ENCODE measurements at regions not wholly inside any gene's neighbourhood (a gene's known extent, or its start where the extent isn't known, plus 50 kb on each side); places are given as distances from the start of the nearest gene placed in this dataset.
"Not testable (repeated sequence)": the region's sequence is repeated elsewhere in the genome, so short reads cannot be mapped to it uniquely, and the experiment has no call there.

DNA sequence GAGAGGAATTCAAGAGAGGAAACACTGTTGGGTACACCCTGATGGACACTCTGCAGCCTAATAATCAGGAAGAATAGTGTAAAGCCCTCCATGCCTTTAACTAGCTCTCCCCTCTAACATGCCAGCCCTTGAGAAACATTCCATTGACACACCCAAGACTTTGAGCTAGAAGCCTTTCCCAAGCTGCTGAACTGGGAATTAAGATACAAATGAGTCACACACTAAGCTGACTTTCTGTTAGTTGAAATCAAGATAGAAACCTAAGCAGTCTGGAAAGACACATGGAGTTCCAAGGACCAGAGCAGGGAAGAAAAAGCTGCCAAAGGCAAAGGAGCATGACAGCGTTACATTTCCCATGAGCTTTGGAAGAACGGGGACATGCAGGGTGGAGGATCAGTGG lies 380.8 kb downstream of the NPHP4 start:
- WGBS, 2 donors (ENCODE audit: low coverage in 1 of 2): 82 to 87% methylated on average over 2 of the region's 2 CpGs
- in situ Hi-C loops (cut with MboI; ENCODE audit: low pct_ligation_motif_present in 1 of 4, low pct_unique_long_range_greater_than_20kb in 1 of 4, low sequenced_read_pairs in 3 of 4) (no loop called here), intact Hi-C loops (cut with DNase I; ENCODE audit: low total_unique reads) (no loop called here)
- no peak for DNase-seq
- no peak overlapping the region for H3K27ac ChIP-seq
- H3K4me3 ChIP-seq: no peak overlapping the region
- no peaks in the 10 kb centered on the region for H3K4me1 ChIP-seq
- H3K36me3 ChIP-seq: no peaks in the 10 kb centered on the region
- peaks cover 0 to 6% of the 10 kb centered on the region in 2 donors for H3K9me3 ChIP-seq
- peaks cover 8% of the 10 kb centered on the region for H3K27me3 ChIP-seq
- no peak for TF ChIP-seq POLR2AphosphoS5 (IDR thresholded peaks at IDR 0.05)
- TF ChIP-seq, protein P1, sequence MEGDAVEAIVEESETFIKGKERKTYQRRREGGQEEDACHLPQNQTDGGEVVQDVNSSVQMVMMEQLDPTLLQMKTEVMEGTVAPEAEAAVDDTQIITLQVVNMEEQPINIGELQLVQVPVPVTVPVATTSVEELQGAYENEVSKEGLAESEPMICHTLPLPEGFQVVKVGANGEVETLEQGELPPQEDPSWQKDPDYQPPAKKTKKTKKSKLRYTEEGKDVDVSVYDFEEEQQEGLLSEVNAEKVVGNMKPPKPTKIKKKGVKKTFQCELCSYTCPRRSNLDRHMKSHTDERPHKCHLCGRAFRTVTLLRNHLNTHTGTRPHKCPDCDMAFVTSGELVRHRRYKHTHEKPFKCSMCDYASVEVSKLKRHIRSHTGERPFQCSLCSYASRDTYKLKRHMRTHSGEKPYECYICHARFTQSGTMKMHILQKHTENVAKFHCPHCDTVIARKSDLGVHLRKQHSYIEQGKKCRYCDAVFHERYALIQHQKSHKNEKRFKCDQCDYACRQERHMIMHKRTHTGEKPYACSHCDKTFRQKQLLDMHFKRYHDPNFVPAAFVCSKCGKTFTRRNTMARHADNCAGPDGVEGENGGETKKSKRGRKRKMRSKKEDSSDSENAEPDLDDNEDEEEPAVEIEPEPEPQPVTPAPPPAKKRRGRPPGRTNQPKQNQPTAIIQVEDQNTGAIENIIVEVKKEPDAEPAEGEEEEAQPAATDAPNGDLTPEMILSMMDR (IDR thresholded peaks at IDR 0.05): no peak
- no peak for TF ChIP-seq POLR2A (IDR thresholded peaks at IDR 0.05)
- no peak for TF ChIP-seq EP300 (IDR thresholded peaks at IDR 0.05; ENCODE audit: low read depth)

DNA sequence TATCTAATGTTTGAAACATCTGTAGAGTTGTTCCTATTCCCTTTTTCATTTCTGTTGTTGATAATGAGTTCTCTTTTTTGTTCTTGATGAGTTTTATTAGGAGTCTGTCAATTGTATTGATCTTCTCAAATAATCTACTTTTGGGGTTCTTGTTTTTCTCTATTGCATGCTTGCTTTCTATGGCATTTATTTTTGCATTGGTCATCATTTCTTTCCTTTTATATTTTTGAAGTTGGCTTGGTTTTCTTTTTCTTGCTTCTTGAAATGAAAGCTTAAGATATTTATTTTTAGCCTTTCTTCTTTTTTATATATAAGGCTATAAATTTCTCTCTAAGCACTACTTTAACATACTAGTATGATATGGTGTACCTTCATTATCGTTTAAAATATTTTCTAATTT lies 381.8 kb downstream of the NPHP4 start:
- intact Hi-C loops (cut with DNase I; ENCODE audit: low total_unique reads): no loop called here
- 73 to 100% methylated on average over 1 of the region's 1 CpG for WGBS, 2 donors (ENCODE audit: low coverage in 1 of 2)
- TF ChIP-seq EP300 (IDR thresholded peaks at IDR 0.05; ENCODE audit: low read depth) (no peak), POLR2A (IDR thresholded peaks at IDR 0.05) (no peak), POLR2AphosphoS5 (IDR thresholded peaks at IDR 0.05) (no peak)
- TF ChIP-seq, protein P1 (IDR thresholded peaks at IDR 0.05): no peak

DNA sequence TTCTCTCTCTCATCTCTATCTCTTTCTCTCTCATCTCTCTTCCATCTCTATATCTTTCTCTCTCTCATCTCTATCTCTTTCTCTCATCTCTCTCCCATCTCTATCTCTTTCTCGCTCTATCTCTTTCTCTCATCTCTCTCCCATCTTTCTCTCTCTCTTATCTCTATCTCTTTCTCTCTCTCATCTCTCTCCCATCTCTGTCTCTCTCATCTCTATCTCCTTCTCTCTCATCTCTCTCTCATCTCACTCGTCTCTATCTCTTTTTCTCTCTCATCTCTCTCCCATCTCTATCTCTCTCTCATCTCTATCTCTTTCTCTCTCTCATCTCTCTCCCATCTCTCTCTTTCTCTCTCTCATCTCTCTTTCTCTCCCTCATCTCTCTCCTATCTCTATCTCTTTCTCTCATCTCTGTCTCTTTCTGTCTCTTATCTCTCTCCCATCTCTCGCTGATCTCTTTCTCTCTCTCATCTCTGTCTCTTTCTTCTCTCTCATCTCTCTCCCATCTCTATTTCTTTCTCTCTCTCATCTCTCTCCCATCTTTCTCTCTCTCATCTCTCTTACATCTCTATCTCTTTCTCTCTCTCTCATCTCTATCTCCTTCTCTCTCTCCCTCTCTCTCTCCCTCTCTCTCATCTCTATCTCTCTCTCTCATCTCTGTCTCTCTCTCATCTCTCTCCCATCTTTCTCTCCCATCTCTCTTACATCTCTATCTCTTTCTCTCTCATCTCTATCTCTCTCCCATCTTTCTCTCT lies 388.7 kb downstream of the NPHP4 start:
- Histone ChIP-seq H3K4me3 (no peak overlapping the region), H3K9me3 (no peaks in the 10 kb centered on the region), H3K27me3 (peaks cover 2% of the 10 kb centered on the region), H3K4me1 (no peaks in the 10 kb centered on the region), H3K27ac (no peak overlapping the region), H3K36me3 (no peaks in the 10 kb centered on the region)
- intact Hi-C loops (cut with DNase I; ENCODE audit: low total_unique reads): no loop called here
- TF ChIP-seq, protein P1 (IDR thresholded peaks at IDR 0.05): no peak
- TF ChIP-seq POLR2A (IDR thresholded peaks at IDR 0.05) (no peak), EP300 (IDR thresholded peaks at IDR 0.05; ENCODE audit: low read depth) (no peak), POLR2AphosphoS5 (IDR thresholded peaks at IDR 0.05) (no peak)
- DNase-seq: no peak
- WGBS, 2 donors (ENCODE audit: low coverage in 1 of 2): 67 to 74% methylated on average over 3 of the region's 3 CpGs
- in situ Hi-C loops (cut with MboI; ENCODE audit: low pct_ligation_motif_present in 1 of 4, low pct_unique_long_range_greater_than_20kb in 1 of 4, low sequenced_read_pairs in 3 of 4): no loop called here

More for the DNA sequence above, 381.8 kb downstream of the NPHP4 start:
- H3K27ac ChIP-seq: no peak overlapping the region
- H3K4me3 ChIP-seq: no peak overlapping the region
- DNase-seq: no peak
- peaks cover 0 to 6% of the 10 kb centered on the region in 2 donors for H3K9me3 ChIP-seq
- in situ Hi-C loops (cut with MboI; ENCODE audit: low pct_ligation_motif_present in 1 of 4, low pct_unique_long_range_greater_than_20kb in 1 of 4, low sequenced_read_pairs in 3 of 4): no loop called here
- H3K27me3 ChIP-seq: peaks cover 8% of the 10 kb centered on the region
- H3K36me3 ChIP-seq: no peaks in the 10 kb centered on the region
- no peaks in the 10 kb centered on the region for H3K4me1 ChIP-seq

DNA sequence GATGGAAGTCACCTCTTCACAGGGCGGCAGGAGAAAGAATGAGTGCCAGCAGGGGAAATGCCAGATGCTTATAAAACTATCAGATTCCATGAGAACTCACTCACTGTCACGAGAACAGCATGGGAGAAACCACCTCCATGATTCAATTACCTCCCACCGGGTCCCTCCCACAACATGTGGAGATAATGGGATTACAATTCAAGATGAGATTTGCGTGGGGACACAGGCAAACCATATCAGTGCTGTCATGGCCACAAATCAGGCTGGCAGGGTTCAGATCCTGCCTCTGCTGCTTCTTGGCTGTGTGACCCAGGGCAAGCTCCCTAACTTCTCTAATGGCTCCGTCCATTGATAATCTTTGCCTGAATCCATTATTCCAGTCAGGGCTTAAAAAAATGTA lies 389.5 kb downstream of the NPHP4 start:
- 53 to 100% methylated on average over 1 to 5 of the region's 5 CpGs for WGBS, 2 donors (ENCODE audit: low coverage in 1 of 2)
- in situ Hi-C loops (cut with MboI; ENCODE audit: low pct_ligation_motif_present in 1 of 4, low pct_unique_long_range_greater_than_20kb in 1 of 4, low sequenced_read_pairs in 3 of 4); H3K4me1 ChIP-seq; H3K4me3 ChIP-seq; H3K27ac ChIP-seq; DNase-seq; H3K9me3 ChIP-seq; H3K36me3 ChIP-seq; intact Hi-C loops (cut with DNase I; ENCODE audit: low total_unique reads); H3K27me3 ChIP-seq: not testable (repeated sequence)

DNA sequence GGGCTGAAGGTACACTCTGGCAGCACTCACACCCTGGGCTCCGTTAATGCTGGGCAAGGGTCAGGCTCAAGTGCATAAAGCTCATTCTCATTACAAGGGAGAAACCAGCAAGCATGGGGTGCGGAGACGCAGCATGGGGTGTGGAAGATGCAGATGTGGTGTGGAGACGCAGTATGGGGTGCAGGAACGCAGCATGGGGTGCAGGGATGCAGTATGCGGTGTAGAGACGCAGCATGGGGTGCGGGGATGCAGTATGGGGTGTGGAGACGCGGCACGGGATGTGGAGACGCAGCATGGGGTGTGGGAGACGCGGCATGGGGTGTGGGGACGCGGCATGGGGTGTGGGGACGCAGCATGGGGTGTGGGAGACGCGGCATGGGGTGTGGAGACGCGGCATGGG lies 390.7 kb downstream of the NPHP4 start:
- WGBS, 2 donors (ENCODE audit: low coverage in 1 of 2): 57 to 79% methylated on average over 9 to 21 of the region's 21 CpGs

More for the DNA sequence above, 390.7 kb downstream of the NPHP4 start:
- no peak overlapping the region for H3K4me3 ChIP-seq
- no peak for TF ChIP-seq POLR2A (IDR thresholded peaks at IDR 0.05)
- TF ChIP-seq EP300 (IDR thresholded peaks at IDR 0.05; ENCODE audit: low read depth): no peak
- TF ChIP-seq, protein P1 (IDR thresholded peaks at IDR 0.05): no peak
- no peak for TF ChIP-seq POLR2AphosphoS5 (IDR thresholded peaks at IDR 0.05)
- DNase-seq: no peak
- no peaks in the 10 kb centered on the region for H3K4me1 ChIP-seq
- in situ Hi-C loops (cut with MboI; ENCODE audit: low pct_ligation_motif_present in 1 of 4, low pct_unique_long_range_greater_than_20kb in 1 of 4, low sequenced_read_pairs in 3 of 4) (no loop called here), intact Hi-C loops (cut with DNase I; ENCODE audit: low total_unique reads) (no loop called here)
- H3K27ac ChIP-seq: no peak overlapping the region
- no peaks in the 10 kb centered on the region for H3K36me3 ChIP-seq
- H3K27me3 ChIP-seq: no peaks in the 10 kb centered on the region
- no peaks in the 10 kb centered on the region for H3K9me3 ChIP-seq
